ENCODE measurements at regions not wholly inside any gene's neighbourhood (a gene's known extent, or its start where the extent isn't known, plus 50 kb on each side); places are given as distances from the start of the nearest gene placed in this dataset.

GRCh38 chr4:55018978-55019377 is 106.4 kb downstream of the KDR start (continued):
- TF ChIP-seq EZH2 (IDR thresholded peaks at IDR 0.05) = no peak
- no peak for TF ChIP-seq SIN3A (IDR thresholded peaks at IDR 0.05; ENCODE audit: low read depth)
- TF ChIP-seq, protein P1, sequence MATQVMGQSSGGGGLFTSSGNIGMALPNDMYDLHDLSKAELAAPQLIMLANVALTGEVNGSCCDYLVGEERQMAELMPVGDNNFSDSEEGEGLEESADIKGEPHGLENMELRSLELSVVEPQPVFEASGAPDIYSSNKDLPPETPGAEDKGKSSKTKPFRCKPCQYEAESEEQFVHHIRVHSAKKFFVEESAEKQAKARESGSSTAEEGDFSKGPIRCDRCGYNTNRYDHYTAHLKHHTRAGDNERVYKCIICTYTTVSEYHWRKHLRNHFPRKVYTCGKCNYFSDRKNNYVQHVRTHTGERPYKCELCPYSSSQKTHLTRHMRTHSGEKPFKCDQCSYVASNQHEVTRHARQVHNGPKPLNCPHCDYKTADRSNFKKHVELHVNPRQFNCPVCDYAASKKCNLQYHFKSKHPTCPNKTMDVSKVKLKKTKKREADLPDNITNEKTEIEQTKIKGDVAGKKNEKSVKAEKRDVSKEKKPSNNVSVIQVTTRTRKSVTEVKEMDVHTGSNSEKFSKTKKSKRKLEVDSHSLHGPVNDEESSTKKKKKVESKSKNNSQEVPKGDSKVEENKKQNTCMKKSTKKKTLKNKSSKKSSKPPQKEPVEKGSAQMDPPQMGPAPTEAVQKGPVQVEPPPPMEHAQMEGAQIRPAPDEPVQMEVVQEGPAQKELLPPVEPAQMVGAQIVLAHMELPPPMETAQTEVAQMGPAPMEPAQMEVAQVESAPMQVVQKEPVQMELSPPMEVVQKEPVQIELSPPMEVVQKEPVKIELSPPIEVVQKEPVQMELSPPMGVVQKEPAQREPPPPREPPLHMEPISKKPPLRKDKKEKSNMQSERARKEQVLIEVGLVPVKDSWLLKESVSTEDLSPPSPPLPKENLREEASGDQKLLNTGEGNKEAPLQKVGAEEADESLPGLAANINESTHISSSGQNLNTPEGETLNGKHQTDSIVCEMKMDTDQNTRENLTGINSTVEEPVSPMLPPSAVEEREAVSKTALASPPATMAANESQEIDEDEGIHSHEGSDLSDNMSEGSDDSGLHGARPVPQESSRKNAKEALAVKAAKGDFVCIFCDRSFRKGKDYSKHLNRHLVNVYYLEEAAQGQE (IDR thresholded peaks at IDR 0.05; ENCODE audit: low read depth) = no peak
- no peak for TF ChIP-seq ZNF274 (IDR thresholded peaks at IDR 0.05; ENCODE audit: low read depth, low read length)
- TF ChIP-seq YY1 (IDR thresholded peaks at IDR 0.05; ENCODE audit: extremely low read depth, insufficient replicate concordance, low read depth, low read length) = no peak
- TF ChIP-seq EGR1 (IDR thresholded peaks at IDR 0.05; ENCODE audit: low read depth) = no peak
- no peak for TF ChIP-seq CEBPB (IDR thresholded peaks at IDR 0.05; ENCODE audit: low read depth)

- BruUV-seq (replicated peaks) = no TSS peak
- intact Hi-C loops (cut with micrococcal nuclease) = no loop called here
- Histone ChIP-seq H3K79me2 (ENCODE audit: insufficient read depth, low read length) (no peaks in the 10 kb centered on the region), H3K36me3 (ENCODE audit: control insufficient read depth in 1 of 2, insufficient read depth in 2 of 2, low read length in 2 of 2) (no peaks in the 10 kb centered on the region), H3K9me2 (ENCODE audit: insufficient read depth) (no peaks in the 10 kb centered on the region), H3K9ac (ENCODE audit: low read length) (no peak overlapping the region), H3K27me3 (ENCODE audit: insufficient read depth, low read length) (no peaks in the 10 kb centered on the region), H3K4me1 (ENCODE audit: control insufficient read depth in 1 of 2, insufficient read depth in 2 of 2, low read length in 2 of 2) (no peaks in the 10 kb centered on the region), H3K27ac (ENCODE audit: low read depth, low read length) (no peak overlapping the region), H2AFZ (ENCODE audit: low read depth, low read length, poor library complexity, severe bottlenecking) (no peak overlapping the region), H4K20me1 (ENCODE audit: insufficient read depth) (no peaks in the 10 kb centered on the region), H3K4me2 (ENCODE audit: low read length) (no peak overlapping the region), H3K9me3 (ENCODE audit: control insufficient read depth in 1 of 2, insufficient read depth in 1 of 2, low read depth in 1 of 2, low read length in 2 of 2) (no peaks in the 10 kb centered on the region), H3K4me3 (replicated peaks in 1 of 2; ENCODE audit: low read depth in 1 of 2, low read length in 2 of 2) (no peak overlapping the region)
- DNase-seq (ENCODE audit: low read depth, low spot score) (no peak), ATAC-seq (no peak)
- CTCF ChIA-PET = interaction anchor here (1.5 kb wide), 1 partner anchor 10 kb away, joined by 6 read pairs; no protein-coding TSS in a partner anchor
- RAD21 ChIA-PET (ENCODE audit: low non-redundant PET in 1 of 2, low total read pairs in 2 of 2, uncharacterized antibody in 2 of 2, unreplicated experiment in 2 of 2) = no interaction called here
- POLR2A ChIA-PET = no interaction called here
- TF ChIP-seq, protein P1 (IDR thresholded peaks at IDR 0.05; ENCODE audit: low read depth) = no peak
- TF ChIP-seq RAD21 (IDR thresholded peaks at IDR 0.05; ENCODE audit: low read depth) (no peak), TCF7L2 (IDR thresholded peaks at IDR 0.05; ENCODE audit: borderline replicate concordance, extremely low read depth, insufficient read depth, insufficient read length) (no peak), POLR2AphosphoS5 (IDR thresholded peaks at IDR 0.05; ENCODE audit: low read depth, low read length) (no peak), CTCF (IDR thresholded peaks at IDR 0.05 in 2 of 3, conservative IDR thresholded peaks at IDR 0.05 in 1 of 3; ENCODE audit: borderline replicate concordance in 1 of 3, insufficient read depth in 1 of 3, low read depth in 2 of 3, low read length in 2 of 3) (no peak), ZFX (IDR thresholded peaks at IDR 0.05) (no peak), EZH2phosphoT487 (IDR thresholded peaks at IDR 0.05; ENCODE audit: borderline replicate concordance) (no peak)
Observed at GRCh38 chr4:55018521-55018920, 106.9 kb downstream of the KDR start.
